ENCODE measurements at regions not wholly inside any gene's neighbourhood (a gene's known extent, or its start where the extent isn't known, plus 50 kb on each side); places are given as distances from the start of the nearest gene placed in this dataset.

DNA sequence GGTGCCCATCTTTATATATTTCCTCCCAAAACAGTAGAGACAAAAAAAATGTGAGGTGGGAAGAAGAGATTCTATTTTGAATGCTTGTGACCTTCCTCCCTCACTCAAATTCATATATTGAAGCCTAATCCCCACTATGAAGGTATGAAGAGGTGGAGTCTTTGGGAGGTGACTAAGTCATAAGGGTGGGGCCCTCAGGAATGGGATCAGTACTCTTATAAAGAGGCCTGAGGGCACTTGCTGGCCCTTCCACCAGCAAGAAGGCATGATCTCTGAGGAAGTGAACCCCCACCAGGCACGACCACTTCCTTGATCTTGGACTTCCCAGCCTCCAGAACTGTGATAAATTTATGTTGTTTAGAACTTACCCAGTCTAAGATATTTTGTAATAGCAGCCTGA is 517.2 kb upstream of the CNTNAP2 start:
- TF ChIP-seq, protein P1, sequence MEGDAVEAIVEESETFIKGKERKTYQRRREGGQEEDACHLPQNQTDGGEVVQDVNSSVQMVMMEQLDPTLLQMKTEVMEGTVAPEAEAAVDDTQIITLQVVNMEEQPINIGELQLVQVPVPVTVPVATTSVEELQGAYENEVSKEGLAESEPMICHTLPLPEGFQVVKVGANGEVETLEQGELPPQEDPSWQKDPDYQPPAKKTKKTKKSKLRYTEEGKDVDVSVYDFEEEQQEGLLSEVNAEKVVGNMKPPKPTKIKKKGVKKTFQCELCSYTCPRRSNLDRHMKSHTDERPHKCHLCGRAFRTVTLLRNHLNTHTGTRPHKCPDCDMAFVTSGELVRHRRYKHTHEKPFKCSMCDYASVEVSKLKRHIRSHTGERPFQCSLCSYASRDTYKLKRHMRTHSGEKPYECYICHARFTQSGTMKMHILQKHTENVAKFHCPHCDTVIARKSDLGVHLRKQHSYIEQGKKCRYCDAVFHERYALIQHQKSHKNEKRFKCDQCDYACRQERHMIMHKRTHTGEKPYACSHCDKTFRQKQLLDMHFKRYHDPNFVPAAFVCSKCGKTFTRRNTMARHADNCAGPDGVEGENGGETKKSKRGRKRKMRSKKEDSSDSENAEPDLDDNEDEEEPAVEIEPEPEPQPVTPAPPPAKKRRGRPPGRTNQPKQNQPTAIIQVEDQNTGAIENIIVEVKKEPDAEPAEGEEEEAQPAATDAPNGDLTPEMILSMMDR (conservative IDR thresholded peaks at IDR 0.05 in 1 of 2, IDR thresholded peaks at IDR 0.05 in 1 of 2; ENCODE audit: extremely low read depth in 1 of 2, insufficient read depth in 1 of 2, low read depth in 1 of 2, low read length in 2 of 2): no peak
- no peak for TF ChIP-seq EZH2 (IDR thresholded peaks at IDR 0.05; ENCODE audit: borderline replicate concordance, low read length)
